A673 (cell line): ENCODE measurements at regions not wholly inside any gene's neighbourhood (a gene's known extent, or its start where the extent isn't known, plus 50 kb on each side); places are given as distances from the start of the nearest gene placed in this dataset.
"Not testable (repeated sequence)": the region's sequence is repeated elsewhere in the genome, so short reads cannot be mapped to it uniquely, and the experiment has no call there.

Source experiments
- BruUV-seq: library from RNA; stranded (reverse); fragments of 400-500 nt; replicated peaks from 2 replicates; lab custom pipeline; 2021; lab: Mats Ljungman, UMichigan
- CTCF ChIA-PET: fragments of 300-600 bp; sonication (Branson Sonifier 250); formaldehyde crosslinking; loops from one replicate; lab custom pipeline; 2022; ENCODE audit warnings: antibody characterized with exemption; lab: Charles Lee
- POLR2A ChIA-PET: fragments of 300-600 bp; sonication (Branson Sonifier 250); formaldehyde crosslinking; loops from one replicate; lab custom pipeline; 2022; ENCODE audit warnings: antibody characterized with exemption; ENCODE audit not compliant: low non-redundant PET; lab: Charles Lee
- DNase-seq: peaks from one replicate; pipeline ENCODE4 v3.0.0-alpha.2; 2015; ENCODE audit warnings: low spot score
- H3K27ac ChIP-seq: fragments of 200-600 bp; sonication (generic); 2 replicates; pipeline ENCODE4 v1.5.1; 2016; ENCODE audit warnings: mixed run types, low read depth, mild to moderate bottlenecking, mixed read lengths, antibody characterized with exemption, low read length; ENCODE audit not compliant: poor library complexity, severe bottlenecking
- H3K27me3 ChIP-seq: fragments of 200-600 bp; sonication (generic); replicated peaks from 2 replicates; pipeline ENCODE4 v1.6.1; 2017; ENCODE audit warnings: mixed run types, low read depth, mild to moderate bottlenecking, mixed read lengths, antibody characterized with exemption, low read length; ENCODE audit not compliant: insufficient read depth, poor library complexity
- H3K36me3 ChIP-seq: fragments of 200-600 bp; sonication (generic); 2 replicates; pipeline ENCODE4 v1.6.1; 2016; ENCODE audit warnings: mixed run types, mild to moderate bottlenecking, mixed read lengths, antibody characterized with exemption, low read length; ENCODE audit not compliant: insufficient read depth, poor library complexity, severe bottlenecking
- H3K4me1 ChIP-seq: fragments of 200-600 bp; sonication (generic); 2 replicates; pipeline ENCODE4 v1.6.1; 2017; ENCODE audit warnings: mixed run types, mild to moderate bottlenecking, mixed read lengths, antibody characterized with exemption, low read length; ENCODE audit not compliant: insufficient read depth, poor library complexity, severe bottlenecking
- H3K4me3 ChIP-seq: fragments of 200-600 bp; sonication (generic); 2 replicates; pipeline ENCODE4 v1.5.1; 2016; ENCODE audit warnings: low read depth, mixed run types, mild to moderate bottlenecking, mixed read lengths, low read length; ENCODE audit not compliant: poor library complexity, severe bottlenecking
- H3K9me3 ChIP-seq: fragments of 200-600 bp; sonication (generic); 2 replicates; pipeline ENCODE4 v1.6.1; 2016; ENCODE audit warnings: mixed run types, low read depth, mild to moderate bottlenecking, mixed read lengths, antibody characterized with exemption, low read length; ENCODE audit not compliant: poor library complexity, severe bottlenecking
- EZH2 ChIP-seq: fragments of 200-600 bp; sonication (generic); IDR thresholded peaks from 2 replicates; pipeline ENCODE4 v1.6.1; 2017; ENCODE audit warnings: borderline replicate concordance, low read depth, mild to moderate bottlenecking, mixed read lengths, antibody characterized with exemption, low read length; ENCODE audit not compliant: poor library complexity, severe bottlenecking
- intact Hi-C: fragments of 100-400 bp; cut with micrococcal nuclease; formaldehyde crosslinking; loops from one replicate; pipeline ENCODE4 v1.10.0; 2022; ENCODE audit not compliant: unreplicated experiment
- TF ChIP-seq, protein P1 (sequence below): fragments of 300-800, 200-600 bp; sonication (generic); conservative IDR thresholded peaks from 2 replicates; pipeline ENCODE4 v1.5.1; 2017; ENCODE audit warnings: low read depth, mild to moderate bottlenecking, antibody characterized with exemption, low read length, moderate library complexity, mixed read lengths

DNA sequence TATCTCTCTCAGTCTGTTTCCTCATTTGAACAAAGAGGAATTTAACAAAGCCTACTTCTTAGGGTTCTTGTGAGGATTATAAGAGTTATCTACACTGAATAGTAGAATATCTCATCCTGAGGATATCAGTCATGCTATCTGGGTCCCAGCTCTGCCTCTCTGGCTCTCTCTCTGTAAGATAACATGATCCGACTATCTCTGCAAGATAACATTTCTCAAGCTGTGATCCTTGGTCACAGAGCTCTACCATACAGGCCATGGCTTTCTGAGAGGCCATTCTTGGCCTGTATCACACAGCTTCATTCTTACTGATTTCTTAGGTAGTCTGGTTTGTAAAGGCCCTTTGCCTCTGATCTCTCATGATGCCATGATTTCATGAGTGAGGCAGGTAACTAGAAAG, 71.0 kb upstream of the TRABD2B start:
- no peak for TF ChIP-seq EZH2
- TF ChIP-seq, protein P1, sequence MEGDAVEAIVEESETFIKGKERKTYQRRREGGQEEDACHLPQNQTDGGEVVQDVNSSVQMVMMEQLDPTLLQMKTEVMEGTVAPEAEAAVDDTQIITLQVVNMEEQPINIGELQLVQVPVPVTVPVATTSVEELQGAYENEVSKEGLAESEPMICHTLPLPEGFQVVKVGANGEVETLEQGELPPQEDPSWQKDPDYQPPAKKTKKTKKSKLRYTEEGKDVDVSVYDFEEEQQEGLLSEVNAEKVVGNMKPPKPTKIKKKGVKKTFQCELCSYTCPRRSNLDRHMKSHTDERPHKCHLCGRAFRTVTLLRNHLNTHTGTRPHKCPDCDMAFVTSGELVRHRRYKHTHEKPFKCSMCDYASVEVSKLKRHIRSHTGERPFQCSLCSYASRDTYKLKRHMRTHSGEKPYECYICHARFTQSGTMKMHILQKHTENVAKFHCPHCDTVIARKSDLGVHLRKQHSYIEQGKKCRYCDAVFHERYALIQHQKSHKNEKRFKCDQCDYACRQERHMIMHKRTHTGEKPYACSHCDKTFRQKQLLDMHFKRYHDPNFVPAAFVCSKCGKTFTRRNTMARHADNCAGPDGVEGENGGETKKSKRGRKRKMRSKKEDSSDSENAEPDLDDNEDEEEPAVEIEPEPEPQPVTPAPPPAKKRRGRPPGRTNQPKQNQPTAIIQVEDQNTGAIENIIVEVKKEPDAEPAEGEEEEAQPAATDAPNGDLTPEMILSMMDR: no peak

DNA sequence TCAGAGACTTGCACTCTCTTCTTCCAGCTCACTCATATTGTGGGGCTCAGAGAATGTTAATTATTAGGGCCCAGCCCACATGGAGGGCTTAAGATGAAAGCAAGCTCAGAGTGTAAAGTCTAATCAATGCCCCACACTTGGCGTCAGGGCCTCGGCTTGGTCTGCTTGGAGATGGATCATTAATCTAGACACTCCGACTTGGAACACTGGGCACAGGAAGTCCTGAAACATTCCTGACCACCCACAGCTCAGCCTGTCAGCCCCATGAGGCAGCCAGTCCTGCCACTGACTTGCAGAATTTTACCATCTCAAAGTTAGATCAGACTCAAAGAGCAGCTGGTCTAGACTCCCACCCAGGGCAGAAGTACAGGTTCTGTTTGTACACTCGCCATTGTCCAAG, 69.8 kb upstream of the TRABD2B start:
- BruUV-seq: no TSS peak
- H3K4me1 ChIP-seq: no peaks in the 10 kb centered on the region
- intact Hi-C loops: no loop called here
- DNase-seq: peak; percentile 37
- no peaks in the 10 kb centered on the region for H3K36me3 ChIP-seq
- peaks cover 5% of the 10 kb centered on the region for H3K27me3 ChIP-seq
- H3K9me3 ChIP-seq: no peaks in the 10 kb centered on the region
- H3K27ac ChIP-seq: no peak overlapping the region
- ChIA-PET POLR2A (no interaction called here), CTCF (interaction anchor here (0.6 kb wide), 1 partner anchor 1579 kb away, joined by 3 read pairs; no protein-coding TSS in a partner anchor)
- no peak overlapping the region for H3K4me3 ChIP-seq
- TF ChIP-seq, protein P1: no peak
- TF ChIP-seq EZH2: no peak

More for the DNA sequence above, 71.0 kb upstream of the TRABD2B start:
- H3K27me3 ChIP-seq: peaks cover 2% of the 10 kb centered on the region
- BruUV-seq: no TSS peak
- ChIA-PET POLR2A (no interaction called here), CTCF (no interaction called here)
- intact Hi-C loops: no loop called here
- H3K4me3 ChIP-seq: no peak overlapping the region
- no peaks in the 10 kb centered on the region for H3K4me1 ChIP-seq
- H3K36me3 ChIP-seq: no peaks in the 10 kb centered on the region
- no peak for DNase-seq
- H3K27ac ChIP-seq: no peak overlapping the region
- no peaks in the 10 kb centered on the region for H3K9me3 ChIP-seq

DNA sequence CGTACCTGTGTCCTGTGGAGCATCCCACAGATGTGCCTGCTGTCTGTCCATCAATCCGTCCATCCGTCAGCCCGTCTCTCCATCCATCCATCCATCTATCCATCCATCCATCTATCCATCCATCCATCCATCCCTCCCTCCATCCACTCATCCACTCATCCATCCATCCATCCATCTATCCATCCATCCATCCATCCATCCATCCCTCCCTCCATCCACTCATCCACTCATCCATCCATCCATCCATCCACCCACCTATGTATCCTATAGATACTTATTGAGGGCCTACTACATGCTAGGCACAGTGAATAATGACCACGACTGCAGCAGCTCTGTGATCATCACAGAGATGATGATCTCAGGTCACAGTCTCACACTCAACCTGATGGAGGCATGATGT, 67.5 kb upstream of the TRABD2B start:
- H3K27ac ChIP-seq, DNase-seq, intact Hi-C loops, CTCF ChIA-PET, BruUV-seq, H3K4me1 ChIP-seq, POLR2A ChIA-PET, H3K4me3 ChIP-seq, H3K9me3 ChIP-seq, H3K36me3 ChIP-seq: not testable (repeated sequence)
- H3K27me3 ChIP-seq: peaks cover 22% of the 10 kb centered on the region

DNA sequence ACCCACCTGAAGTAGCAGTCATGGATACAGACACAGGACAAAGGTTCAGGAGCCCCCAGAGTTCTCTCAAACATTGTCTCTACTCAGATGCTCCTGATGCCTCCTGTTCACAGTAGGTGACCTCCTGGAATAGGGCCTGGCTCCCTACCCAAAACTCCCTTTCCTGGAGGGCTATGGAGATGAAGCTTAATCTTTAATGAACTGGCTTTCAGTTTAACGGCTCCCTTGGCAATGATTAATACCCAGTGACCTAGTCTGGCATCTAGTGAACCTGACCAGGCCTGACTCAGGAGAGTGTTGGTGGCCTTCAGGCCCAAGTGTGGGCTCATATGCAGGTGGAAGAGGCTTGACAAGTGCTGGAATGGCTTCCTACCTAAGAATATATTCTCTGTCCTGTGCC, 65.2 kb upstream of the TRABD2B start:
- DNase-seq: no peak
- ChIA-PET CTCF (no interaction called here), POLR2A (interaction anchor here (0.6 kb wide), 1 partner anchor 16 kb away, joined by 3 read pairs; no protein-coding TSS in a partner anchor)
- TF ChIP-seq, protein P1: no peak
- TF ChIP-seq EZH2: no peak
- no peak overlapping the region for H3K4me3 ChIP-seq
- no peak overlapping the region for H3K27ac ChIP-seq
- H3K27me3 ChIP-seq: peaks cover 33% of the 10 kb centered on the region
- H3K36me3 ChIP-seq: no peaks in the 10 kb centered on the region
- no TSS peak for BruUV-seq
- H3K9me3 ChIP-seq: no peaks in the 10 kb centered on the region
- peaks cover 5% of the 10 kb centered on the region for H3K4me1 ChIP-seq
- intact Hi-C loops: no loop called here
